Kasumi-1 (cell line): ENCODE measurements at regions not wholly inside any gene's neighbourhood (a gene's known extent, or its start where the extent isn't known, plus 50 kb on each side); places are given as distances from the start of the nearest gene placed in this dataset.
A peak's percentile ranks its signal among the peaks of the same experiment; 100 is the strongest.
"Not testable (repeated sequence)": the region's sequence is repeated elsewhere in the genome, so short reads cannot be mapped to it uniquely, and the experiment has no call there.

Source experiments
- DNase-seq, 2 experiments: peaks; one replicate each; lab custom pipeline; 2025; lab: John Stamatoyannopoulos, UW

- not testable (repeated sequence) for DNase-seq
Observed at GRCh38 chr7:35853194-35853593, 52.3 kb downstream of the SEPTIN7 start.

DNA sequence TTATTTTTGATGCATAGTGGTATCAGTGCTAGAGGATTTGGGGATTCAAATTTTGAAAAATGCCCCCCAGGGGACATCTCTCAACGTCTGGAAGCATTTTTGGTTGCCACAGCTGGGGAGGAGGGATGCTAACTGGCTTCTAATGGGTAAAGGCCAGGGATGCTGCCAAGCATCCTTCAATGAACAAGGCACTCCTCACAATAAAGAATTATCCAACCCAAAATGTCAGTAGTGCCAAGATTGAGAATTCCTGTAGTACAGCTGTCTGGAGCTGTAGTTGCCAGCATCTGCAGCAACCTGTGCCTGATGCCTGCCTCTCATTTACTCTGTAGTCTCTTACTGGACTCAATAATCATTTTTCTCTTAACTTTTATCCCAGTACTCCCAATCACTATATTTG is 53.5 kb downstream of the SEPTIN7 start:
- DNase-seq = no peak

- no peak for DNase-seq
Observed at GRCh38 chr7:35856175-35856574, 55.3 kb downstream of the SEPTIN7 start.

GRCh38 chr7:35860664-35861063 is 59.8 kb downstream of the SEPTIN7 start:
- no peak for DNase-seq

- no peak for DNase-seq
Observed at GRCh38 chr7:35865287-35865686, 64.4 kb downstream of the SEPTIN7 start.

GRCh38 chr7:35866186-35866585 is 65.3 kb downstream of the SEPTIN7 start:
- DNase-seq = no peak

GRCh38 chr7:35869117-35869516 is 68.3 kb downstream of the SEPTIN7 start:
- DNase-seq = peak; percentile 39 to 61

- DNase-seq = no peak
Observed at GRCh38 chr7:35869810-35870209, 69.0 kb downstream of the SEPTIN7 start.

- no peak for DNase-seq
Observed at GRCh38 chr7:35871856-35872255, 71.0 kb downstream of the SEPTIN7 start.

DNA sequence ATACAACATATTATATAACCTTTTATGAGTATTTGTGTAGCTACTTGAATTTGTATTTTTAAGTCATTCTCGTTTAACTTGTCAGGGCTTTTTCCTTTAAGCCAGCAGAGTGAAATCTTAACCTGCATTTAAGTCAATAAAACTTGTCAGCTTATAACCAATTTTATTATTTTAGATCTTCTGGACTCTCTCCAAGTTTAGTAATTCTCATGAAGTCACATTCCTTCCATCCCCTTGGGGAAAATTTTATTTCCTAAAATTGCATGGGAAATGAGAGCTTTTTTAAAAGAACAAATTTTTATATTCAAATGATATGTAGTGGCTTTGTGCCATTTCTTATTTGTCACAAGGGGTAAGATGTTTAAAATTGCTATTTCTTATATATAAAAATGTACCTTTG is 74.0 kb downstream of the SEPTIN7 start:
- no peak for DNase-seq

GRCh38 chr7:35875292-35875691 is 74.4 kb downstream of the SEPTIN7 start:
- no peak for DNase-seq

DNA sequence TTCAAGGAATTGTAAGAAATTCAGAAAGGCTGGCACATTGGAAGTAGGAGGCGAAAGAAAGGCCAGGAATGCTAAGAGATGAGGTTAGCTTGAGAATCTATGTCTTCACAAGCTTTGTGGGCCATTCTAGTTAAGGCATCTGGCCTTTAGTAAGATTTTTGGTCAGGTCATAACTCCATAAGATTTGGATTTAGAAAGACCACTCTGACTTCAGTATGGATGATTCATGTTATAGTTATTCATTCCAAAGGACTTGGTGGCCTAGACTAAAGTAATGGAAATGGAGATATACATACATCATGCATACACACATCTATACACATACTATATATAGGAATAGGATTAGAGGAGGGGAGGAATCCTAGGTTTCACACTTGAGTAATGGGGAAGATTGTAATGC is 77.5 kb downstream of the SEPTIN7 start:
- DNase-seq = no peak

GRCh38 chr7:35887430-35887829 is 86.6 kb downstream of the SEPTIN7 start:
- DNase-seq = not testable (repeated sequence)

- DNase-seq = no peak
Observed at GRCh38 chr7:35889001-35889400, 88.1 kb downstream of the SEPTIN7 start.

GRCh38 chr7:35889870-35890269 is 89.0 kb downstream of the SEPTIN7 start:
- DNase-seq = no peak

DNA sequence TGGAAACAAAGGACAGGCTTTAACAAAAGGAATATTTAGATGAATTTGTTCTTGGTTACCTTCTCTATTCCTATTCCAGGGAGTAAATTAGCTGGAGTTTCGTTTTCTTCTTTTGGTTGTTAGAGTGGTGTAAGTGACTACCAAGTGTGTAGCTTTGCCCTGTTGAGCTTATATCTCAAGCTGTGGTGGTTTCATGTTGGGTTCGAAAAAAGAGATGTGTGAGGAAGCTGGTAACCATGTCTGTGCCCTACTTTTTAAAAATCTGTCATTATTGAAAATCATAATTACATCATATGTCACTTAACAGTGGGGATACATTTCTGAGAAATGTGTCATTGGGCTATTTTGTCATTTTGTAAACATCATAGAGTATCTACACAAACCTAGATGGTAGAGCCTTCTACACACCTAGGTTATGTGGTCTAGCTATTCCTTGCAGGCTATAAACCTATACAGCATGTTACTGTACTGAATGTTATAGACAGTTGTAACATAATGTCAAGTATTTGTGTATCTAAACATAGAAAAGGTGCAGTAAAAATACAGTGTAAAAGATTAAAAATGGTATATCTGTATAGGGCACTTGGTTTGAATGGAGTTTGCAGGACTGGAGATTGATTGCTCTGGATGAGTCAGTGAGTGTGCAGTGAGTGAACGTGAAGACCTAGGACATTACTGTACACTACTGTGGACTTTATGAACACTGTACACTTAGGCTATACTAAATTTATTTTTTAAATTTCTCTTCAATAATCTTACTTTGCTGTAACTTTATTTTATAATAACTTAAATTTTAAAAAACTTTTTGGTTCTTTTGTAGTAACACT is 90.4 kb downstream of the SEPTIN7 start:
- DNase-seq = no peak

GRCh38 chr7:35893649-35894048 is 92.8 kb downstream of the SEPTIN7 start:
- no peak for DNase-seq

DNA sequence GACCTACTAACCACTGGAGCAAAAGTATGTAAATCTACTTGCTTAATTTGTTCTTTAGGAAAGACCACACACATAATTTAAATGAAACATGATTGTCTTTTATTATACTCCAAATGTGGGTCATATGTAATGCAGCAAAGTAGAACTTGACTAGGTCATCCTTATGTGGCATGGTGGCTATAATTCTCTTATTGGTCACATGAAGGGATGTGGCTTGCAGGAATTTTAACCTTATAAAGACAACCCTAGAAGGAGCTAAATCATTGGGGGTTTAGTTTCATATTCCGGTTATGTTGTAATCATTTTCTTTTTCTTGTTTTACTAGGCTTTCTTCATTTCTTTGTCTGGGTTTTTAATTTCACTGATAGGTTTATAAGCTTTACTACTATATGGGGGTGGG is 93.9 kb downstream of the SEPTIN7 start:
- DNase-seq = no peak

DNA sequence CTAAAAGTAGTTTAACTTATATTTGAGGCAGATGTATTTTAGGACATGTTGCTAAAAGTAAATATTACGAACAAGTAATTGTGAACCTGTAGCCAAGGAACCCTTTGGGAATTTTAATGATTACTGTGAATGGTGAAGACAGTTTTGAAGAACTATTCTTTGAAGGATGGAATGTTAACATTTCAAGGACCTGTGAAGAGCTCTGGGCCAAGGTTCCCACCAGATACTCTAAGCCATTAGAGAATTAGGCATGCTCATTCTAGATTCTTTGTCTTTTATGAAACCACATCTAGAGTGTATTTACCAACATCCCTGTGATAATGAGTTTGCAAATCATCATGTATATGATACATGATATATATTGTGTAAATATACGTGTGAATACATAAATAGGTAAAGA is 99.8 kb downstream of the SEPTIN7 start:
- DNase-seq = no peak

DNA sequence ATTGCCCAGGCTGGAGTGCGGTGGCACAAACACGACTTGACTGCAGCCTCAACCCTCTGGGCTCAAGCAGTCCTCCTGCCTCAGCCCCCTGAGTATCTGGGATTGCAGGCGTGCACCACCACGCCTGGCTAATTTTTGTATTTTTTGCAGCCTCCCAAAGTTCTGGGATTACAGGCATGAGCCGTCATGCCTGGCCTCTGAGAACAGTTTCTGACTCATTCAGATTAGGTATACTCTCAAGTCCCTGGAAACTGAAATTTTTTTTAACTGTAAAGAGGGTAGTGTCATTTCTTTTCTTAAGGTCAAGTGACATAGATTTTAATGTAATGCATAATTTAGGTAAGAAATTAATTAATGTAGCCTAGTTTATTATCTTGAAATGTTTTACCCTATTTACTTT is 104.7 kb downstream of the SEPTIN7 start:
- no peak for DNase-seq

GRCh38 chr7:35906191-35906908 is 105.5 kb downstream of the SEPTIN7 start:
- peak; percentile 86 to 90 for DNase-seq

GRCh38 chr7:35908331-35909216 is 107.7 kb downstream of the SEPTIN7 start:
- DNase-seq = no peak
